ENCODE measurements at regions not wholly inside any gene's neighbourhood (a gene's known extent, or its start where the extent isn't known, plus 50 kb on each side); places are given as distances from the start of the nearest gene placed in this dataset.

GRCh38 chr6:148212366-148212765 is 130.3 kb upstream of the SASH1 start:
- H3K36me3 ChIP-seq (ENCODE audit: insufficient read depth in 1 of 2, low read depth in 1 of 2), result no peaks in the 10 kb centered on the region
- no peaks in the 10 kb centered on the region for H3K4me1 ChIP-seq
- H3K4me3 ChIP-seq, result no peak overlapping the region
- no peak for TF ChIP-seq CTCF (IDR thresholded peaks at IDR 0.05)
- DNase-seq (no peak), ATAC-seq (no peak)
- no peaks in the 10 kb centered on the region for H3K27me3 ChIP-seq (ENCODE audit: insufficient read depth in 3 of 3, low read length in 2 of 3)
- H3K27ac ChIP-seq, result no peak overlapping the region
- 79 to 87% (median 83%) methylated on average over 3 of the region's 3 CpGs for WGBS, 3 donors
- H3K9me3 ChIP-seq, result no peaks in the 10 kb centered on the region
- intact Hi-C loops (cut with DNase I), result no loop called here

- Histone ChIP-seq H3K9me3 (no peaks in the 10 kb centered on the region), H3K27me3 (ENCODE audit: insufficient read depth in 3 of 3, low read length in 2 of 3) (no peaks in the 10 kb centered on the region), H3K36me3 (ENCODE audit: insufficient read depth in 1 of 2, low read depth in 1 of 2) (no peaks in the 10 kb centered on the region), H3K4me1 (no peaks in the 10 kb centered on the region), H3K4me3 (no peak overlapping the region), H3K27ac (no peak overlapping the region)
- no peak for DNase-seq
- 81 to 87% (median 83%) methylated on average over 3 of the region's 3 CpGs for WGBS, 3 donors
- intact Hi-C loops (cut with DNase I), result no loop called here
- no peak for ATAC-seq
- TF ChIP-seq CTCF (IDR thresholded peaks at IDR 0.05), result no peak
Observed at GRCh38 chr6:148213366-148213765, 129.3 kb upstream of the SASH1 start.

- intact Hi-C loops (cut with DNase I), result no loop called here
- TF ChIP-seq CTCF (IDR thresholded peaks at IDR 0.05), result no peak
- H3K4me3 ChIP-seq, result no peak overlapping the region
- no peaks in the 10 kb centered on the region for H3K4me1 ChIP-seq
- DNase-seq (no peak), ATAC-seq (no peak)
- no peaks in the 10 kb centered on the region for H3K27me3 ChIP-seq (ENCODE audit: insufficient read depth in 3 of 3, low read length in 2 of 3)
- whole genome bisulfite sequencing, 3 donors, result 52 to 63% (median 53%) methylated on average over 5 of the region's 5 CpGs
- no peak overlapping the region for H3K27ac ChIP-seq
- H3K9me3 ChIP-seq, result no peaks in the 10 kb centered on the region
- no peaks in the 10 kb centered on the region for H3K36me3 ChIP-seq (ENCODE audit: insufficient read depth in 1 of 2, low read depth in 1 of 2)
Observed at GRCh38 chr6:148214667-148215066, 128.0 kb upstream of the SASH1 start.

- no peaks in the 10 kb centered on the region for H3K27me3 ChIP-seq (ENCODE audit: insufficient read depth in 3 of 3, low read length in 2 of 3)
- ATAC-seq (no peak), DNase-seq (no peak)
- WGBS, 3 donors, result 91 to 97% (median 93%) methylated on average over 4 of the region's 4 CpGs
- intact Hi-C loops (cut with DNase I), result no loop called here
- TF ChIP-seq CTCF (IDR thresholded peaks at IDR 0.05), result no peak
- no peaks in the 10 kb centered on the region for H3K36me3 ChIP-seq (ENCODE audit: insufficient read depth in 1 of 2, low read depth in 1 of 2)
- H3K4me1 ChIP-seq, result no peaks in the 10 kb centered on the region
- H3K27ac ChIP-seq, result no peak overlapping the region
- H3K9me3 ChIP-seq, result no peaks in the 10 kb centered on the region
- no peak overlapping the region for H3K4me3 ChIP-seq
Observed at GRCh38 chr6:148217051-148217450, 125.6 kb upstream of the SASH1 start.

GRCh38 chr6:148217921-148218320 is 124.7 kb upstream of the SASH1 start:
- intact Hi-C loops (cut with DNase I), result no loop called here
- H3K4me1 ChIP-seq, result no peaks in the 10 kb centered on the region
- TF ChIP-seq CTCF (IDR thresholded peaks at IDR 0.05), result no peak
- ATAC-seq (no peak), DNase-seq (no peak)
- H3K36me3 ChIP-seq (ENCODE audit: insufficient read depth in 1 of 2, low read depth in 1 of 2), result no peaks in the 10 kb centered on the region
- no peak overlapping the region for H3K27ac ChIP-seq
- H3K9me3 ChIP-seq, result no peaks in the 10 kb centered on the region
- 51 to 69% (median 55%) methylated on average over 3 of the region's 3 CpGs for WGBS, 3 donors
- H3K4me3 ChIP-seq, result no peak overlapping the region
- H3K27me3 ChIP-seq (ENCODE audit: insufficient read depth in 3 of 3, low read length in 2 of 3), result no peaks in the 10 kb centered on the region
